ENCODE measurements at regions not wholly inside any gene's neighbourhood (a gene's known extent, or its start where the extent isn't known, plus 50 kb on each side); places are given as distances from the start of the nearest gene placed in this dataset.

DNA sequence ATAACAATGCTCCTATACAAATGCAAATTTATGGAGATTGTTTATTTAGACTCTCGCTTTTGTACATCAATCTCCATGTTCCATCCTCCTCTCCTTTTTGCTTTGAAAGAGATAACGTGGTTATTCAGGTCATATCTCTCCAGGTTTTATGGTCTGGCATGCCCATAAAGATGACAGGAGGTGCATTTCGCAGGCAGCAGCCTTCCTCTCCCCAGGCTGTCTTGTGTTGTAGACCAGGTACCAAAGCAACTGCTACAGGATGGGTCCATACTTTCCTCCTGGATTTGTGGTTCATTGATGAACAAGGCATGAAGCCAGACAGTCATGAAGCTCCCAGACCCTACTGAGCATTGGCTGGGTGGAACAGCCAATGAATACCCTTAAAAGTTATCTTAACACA is 400.2 kb upstream of the NPVF start:
- no peak for DNase-seq (ENCODE audit: low read depth in 3 of 3)

DNA sequence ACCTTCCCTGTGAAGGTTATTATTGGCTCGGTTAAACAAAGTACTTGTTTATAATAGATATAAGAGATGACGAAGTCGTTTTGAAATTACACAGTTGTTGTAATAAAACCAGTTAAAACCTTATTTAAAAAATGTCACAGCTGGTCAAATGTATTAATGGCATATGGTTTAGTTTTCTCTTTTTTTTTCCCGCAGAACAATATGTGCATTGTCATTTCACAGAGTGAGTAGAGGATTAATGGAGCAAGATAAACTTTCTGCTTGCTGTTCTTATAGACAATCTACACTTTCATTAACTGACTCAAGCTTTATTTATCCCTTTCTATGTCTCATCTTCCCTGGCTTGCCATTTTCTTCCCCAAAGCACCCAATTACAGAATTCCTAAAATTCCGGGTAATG is 404.3 kb upstream of the NPVF start:
- DNase-seq (ENCODE audit: low read depth in 3 of 3), result no peak

DNA sequence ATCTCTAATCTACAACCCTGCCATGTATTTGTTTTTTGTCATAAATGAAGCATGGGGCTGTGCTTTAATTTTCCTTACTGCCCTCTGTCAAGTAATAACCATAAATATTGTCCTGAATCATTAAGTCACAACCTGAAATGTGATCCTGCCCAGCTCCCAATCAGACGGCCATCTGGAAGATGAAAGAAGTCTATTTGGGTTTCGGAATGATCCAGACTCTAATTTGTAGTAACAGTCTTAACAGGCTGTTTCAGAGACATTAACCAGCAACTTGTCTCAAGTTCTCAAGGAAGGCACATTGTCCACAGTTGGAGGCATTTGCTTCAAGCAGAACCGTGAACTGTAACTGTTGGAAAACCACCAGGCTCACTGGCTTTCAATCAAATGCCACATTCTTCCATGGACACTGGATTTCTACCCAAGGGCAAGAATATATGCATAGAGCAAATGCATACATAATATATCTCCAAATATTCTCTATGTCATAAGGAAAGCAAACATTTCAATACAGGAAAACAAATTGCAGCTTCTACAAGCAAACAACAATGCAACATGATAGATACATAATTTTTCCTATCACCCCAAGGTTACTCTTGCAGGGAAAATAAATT is 405.2 kb upstream of the NPVF start:
- DNase-seq (ENCODE audit: low read depth in 3 of 3), result no peak

DNA sequence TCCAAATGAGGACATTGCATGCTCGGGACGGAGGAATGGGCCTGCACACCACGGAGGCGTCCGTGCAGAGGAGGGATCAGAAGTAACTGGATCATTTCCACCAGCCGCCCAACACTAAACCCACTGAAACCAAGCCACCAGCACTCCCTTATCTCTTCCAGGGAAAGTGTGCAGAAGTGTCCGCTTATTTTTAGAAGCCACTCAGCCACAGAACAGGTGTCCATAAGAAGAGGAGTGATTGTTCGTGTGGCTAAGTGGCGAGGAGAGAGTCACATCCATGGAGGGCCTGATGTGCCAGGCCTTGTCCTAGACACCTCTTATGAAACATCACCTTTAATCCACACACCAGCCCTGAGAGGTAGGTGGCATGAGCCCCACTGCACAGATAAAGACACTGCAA is 407.9 kb upstream of the NPVF start:
- DNase-seq (ENCODE audit: low read depth in 3 of 3), result no peak

DNA sequence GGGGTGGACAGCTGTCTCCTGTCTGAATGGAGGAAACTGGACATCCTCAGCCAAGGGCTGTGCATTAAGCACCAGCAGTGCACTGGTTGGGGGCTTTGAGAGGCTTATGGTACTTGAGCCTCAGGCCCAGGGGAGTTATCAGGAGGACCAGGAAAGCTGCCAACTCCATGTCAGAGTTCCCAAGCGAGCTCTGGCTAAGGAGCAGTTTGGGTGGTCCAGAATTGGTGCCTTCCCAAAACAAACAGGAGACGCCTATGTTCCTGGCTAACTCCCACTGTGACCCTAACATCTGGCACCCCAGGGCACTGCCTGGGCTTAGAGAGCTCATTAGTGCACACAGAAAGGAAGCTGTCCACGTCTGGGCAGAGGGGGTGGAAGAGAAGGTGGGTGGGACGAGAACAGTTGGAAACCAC is 408.6 kb upstream of the NPVF start:
- DNase-seq (ENCODE audit: low read depth in 3 of 3), result no peak

DNA sequence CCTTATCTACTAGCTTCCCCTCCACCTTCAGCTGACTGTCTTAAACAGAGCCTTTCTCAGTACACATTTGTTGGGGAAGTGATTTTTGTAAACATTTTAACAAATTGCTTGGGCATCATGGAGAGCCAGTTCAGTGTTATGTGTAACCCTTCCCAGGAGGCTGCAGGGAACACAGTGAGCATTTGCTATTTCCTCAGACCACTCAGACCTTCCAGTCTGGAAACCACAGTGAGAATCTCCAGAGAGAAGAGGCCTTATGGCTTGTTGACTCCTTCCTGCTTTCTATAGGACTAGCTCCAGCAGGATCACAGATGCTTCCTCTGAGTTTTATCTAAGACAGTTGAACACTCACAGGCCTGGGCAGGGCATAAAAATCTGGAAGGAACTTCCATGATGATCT is 409.8 kb upstream of the NPVF start:
- no peak for DNase-seq (ENCODE audit: low read depth in 3 of 3)

DNA sequence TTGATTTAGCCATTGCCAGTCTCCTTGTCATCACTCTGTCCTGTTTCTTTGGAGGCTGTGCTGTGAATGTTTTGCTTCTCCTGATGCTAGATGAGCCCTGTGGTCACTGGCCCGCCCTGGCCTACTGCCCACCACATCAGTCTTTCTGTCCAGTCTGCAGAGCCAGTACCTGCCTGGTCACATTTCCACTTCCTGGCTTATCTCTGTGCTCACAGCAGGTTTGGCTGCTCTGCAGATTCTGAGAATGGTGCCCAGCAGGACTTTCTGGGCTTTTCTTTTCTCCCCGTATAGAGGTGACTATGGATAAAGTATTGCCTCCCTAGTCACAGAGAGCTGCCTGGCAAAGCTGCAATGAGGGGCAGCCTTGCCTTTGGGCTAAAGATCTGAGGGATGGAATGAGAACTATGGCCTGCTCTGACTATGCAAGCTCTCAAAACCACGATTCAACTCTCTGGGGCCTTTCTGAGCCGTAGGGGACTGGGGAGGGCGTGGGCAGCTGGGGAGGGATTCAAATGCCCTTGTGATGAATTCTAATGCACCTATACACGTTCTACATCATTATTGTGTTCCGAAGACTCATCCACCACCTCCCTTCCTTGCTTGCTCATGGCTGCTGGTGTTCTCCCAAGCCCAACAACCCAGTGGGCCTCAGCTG is 410.4 kb upstream of the NPVF start:
- DNase-seq (ENCODE audit: low read depth in 3 of 3), result no peak

DNA sequence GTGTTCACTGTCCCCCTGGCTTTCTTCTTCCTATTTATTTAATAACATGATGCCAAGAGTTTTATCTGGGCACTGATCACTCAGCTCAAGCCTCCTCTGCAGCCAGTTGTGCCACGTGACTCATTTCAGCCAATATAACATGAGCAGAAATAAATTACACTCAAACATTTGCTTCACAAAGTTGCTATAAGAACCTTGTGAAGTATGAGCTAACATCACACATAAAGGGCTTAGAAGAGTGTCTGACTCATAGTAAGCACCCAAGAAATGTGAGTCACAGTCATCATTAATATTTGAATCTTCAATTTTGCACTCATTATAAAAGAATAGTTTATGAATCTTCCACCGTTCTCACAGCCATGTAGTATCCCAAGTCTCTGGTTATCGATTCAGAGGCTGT is 414.6 kb upstream of the NPVF start:
- no peak for DNase-seq (ENCODE audit: low read depth in 3 of 3)

DNA sequence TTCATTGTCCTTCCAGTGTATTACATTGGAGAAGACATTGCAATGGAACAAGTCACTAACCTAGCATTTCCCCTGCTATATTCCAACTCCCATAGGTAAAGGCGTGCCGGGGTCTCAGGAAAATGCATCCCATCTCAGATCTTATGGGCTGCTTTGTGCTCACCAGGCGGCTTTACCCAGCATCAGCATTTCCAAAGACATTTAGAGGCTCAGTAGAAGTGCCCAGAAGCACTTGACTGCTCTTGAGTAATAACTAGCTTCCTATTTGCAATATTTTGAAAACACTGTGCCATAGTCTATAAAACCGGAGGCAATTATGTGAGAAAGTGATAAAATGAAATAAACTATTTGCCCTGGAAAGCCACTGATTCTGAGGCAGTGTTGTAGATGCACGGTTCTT is 415.0 kb upstream of the NPVF start:
- DNase-seq (ENCODE audit: low read depth in 3 of 3), result no peak

DNA sequence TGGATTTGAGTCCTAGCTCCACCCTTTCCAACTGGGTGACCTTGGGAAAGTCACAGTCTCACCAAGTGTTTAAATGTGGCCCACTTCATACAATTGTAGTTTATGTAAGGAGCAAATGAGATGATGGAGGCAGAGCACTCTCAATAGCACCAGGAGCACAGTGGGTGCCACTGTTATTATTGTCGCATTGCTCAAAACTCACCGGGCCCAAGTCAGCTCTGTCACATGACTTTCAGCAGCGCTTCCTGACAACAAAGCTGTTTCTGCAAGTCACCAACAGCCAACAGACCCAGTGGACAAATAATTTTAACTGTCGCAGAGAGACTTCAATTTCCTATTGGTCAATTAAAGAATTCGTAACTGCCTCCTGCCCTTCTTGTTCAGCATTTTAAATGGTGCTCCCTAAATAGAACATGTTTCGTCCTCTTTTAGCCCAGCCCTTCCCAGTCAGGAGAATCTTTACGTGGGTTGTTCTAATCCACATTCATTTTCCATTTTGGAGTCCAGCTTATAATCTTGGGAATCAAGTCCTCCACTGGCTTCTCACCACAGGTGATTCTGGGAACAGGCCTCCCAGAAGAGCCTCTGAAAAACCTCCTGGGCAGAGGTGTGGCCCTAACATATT is 415.6 kb upstream of the NPVF start:
- DNase-seq (ENCODE audit: low read depth in 3 of 3), result no peak

DNA sequence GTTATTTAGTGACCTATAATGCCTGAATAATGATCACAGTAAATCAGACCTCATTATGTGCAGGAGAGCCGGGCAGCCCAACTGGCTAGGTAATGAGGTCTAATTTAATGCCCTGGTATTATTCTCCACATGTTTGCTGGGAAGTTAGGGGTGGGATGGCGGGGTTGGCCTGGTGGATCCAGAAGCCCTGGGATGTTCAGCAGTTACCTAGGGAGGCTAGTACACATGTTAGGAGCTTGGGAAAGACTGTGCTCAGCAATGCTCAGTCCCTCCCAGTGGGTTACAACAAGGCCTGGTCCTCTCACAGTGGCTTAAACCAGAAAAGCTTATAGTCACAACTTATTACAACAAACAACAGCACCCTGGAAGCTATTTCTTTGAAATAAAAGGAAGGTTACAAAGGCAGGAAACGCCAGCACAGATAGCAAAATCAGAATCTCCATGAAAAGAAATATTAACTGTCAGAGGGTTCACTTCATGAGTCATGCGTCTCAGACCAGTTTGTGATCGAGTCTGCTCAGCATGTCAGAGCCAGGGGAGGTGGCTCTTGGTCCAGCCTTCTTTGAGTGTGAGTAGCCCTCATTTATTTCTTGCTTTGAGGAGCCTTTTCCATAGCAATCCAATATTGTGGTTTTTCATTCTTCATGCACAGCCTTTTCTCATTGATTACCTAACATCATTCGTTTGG is 418.6 kb upstream of the NPVF start:
- DNase-seq (ENCODE audit: low read depth in 3 of 3), result no peak

DNA sequence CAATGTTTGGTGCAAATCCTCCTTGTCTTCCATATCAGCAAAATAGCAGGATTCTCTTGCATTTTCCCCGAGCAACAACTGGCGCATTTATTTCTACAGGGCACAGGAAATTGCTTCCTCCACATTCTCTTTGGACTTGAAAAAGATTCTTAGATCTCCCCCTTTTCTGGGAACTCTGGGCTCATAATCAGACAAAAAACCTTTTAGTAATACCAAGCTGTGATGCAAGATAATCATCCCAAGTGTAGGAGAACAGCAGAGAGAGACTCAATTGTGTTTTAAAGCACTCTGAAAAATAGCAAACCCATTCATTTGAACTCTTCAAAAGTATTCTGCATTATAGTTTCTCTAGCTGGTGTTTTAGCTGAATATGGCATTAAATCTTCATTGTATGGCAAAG is 419.6 kb upstream of the NPVF start:
- DNase-seq (ENCODE audit: low read depth in 3 of 3), result no peak

DNA sequence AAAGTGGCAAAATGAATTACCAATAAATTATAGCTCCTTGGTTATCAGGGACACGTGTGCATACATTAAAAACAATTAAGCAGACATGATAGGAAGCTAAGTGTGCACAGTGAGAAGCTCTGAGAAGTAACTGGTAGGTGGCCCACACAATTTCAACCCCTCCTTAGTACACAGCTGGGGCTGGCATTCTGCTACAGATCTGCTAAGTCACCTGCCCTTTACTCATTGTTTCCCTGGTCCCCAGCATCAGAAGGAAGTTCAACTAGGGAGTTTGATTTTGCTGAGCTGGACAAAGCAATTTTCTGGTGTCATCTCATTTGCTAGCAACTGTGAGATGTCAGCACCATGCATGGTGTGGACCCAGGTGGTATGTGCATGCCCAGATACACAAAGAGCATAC is 424.1 kb upstream of the NPVF start:
- DNase-seq (ENCODE audit: low read depth in 3 of 3), result no peak

DNA sequence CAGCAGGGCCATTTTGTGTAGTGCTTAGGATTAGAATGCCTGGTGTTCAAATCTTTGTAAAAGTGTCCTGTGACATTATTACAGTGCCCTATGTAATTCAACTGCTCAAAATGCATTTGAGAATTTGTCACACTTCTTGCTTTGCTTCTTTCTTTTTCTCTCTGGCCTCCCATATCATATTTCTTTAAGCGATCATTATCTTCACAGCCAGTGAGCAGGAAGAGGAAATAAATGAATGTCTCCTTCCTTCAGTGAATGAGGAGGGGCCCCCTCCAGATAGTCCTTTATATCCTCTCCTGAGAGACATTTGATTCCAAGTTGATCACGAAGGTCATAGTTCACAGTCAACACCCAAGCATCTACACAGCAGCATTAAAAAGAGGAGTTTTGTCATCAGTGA is 425.1 kb upstream of the NPVF start:
- no peak for DNase-seq (ENCODE audit: low read depth in 3 of 3)

DNA sequence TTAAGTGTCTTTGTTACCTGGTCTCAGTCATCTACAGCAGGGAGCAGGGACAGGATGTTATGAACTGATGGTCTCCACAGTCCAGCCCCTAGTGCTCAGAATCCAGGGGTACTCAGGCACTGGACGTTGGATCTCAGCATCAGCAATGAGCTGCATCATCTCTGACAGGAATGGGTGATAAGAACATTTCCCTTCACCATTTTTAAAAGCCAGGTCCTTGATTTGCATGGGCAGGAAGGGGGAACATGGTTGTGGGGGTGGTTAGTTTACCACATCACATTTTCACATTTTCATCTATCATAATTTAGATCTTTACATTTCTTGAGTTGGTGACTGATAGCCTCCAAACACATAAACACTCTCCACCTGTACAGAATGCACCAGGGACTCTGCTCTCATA is 427.8 kb upstream of the NPVF start:
- DNase-seq (ENCODE audit: low read depth in 3 of 3), result no peak

DNA sequence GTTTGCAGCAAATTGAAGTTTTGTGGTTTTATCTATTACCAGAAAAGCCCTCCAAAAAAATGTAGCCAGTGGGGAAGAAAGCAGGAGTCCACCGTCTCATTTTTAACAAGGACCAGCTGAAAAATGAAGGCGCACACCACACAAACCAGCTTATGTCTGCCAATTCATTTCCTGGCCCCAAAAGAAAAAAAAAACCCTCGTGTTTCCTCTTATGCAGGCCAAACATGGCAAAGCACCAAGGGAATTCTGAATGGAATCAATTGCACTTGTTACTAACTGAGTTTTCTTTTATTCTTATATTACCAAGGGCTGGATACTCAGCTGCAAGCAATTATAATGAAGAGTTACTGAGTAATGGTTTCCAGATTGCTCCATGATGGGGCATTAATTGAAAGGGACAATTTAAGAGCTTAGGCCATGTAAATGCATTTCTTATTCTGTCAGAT is 428.3 kb upstream of the NPVF start:
- no peak for DNase-seq (ENCODE audit: low read depth in 3 of 3)

DNA sequence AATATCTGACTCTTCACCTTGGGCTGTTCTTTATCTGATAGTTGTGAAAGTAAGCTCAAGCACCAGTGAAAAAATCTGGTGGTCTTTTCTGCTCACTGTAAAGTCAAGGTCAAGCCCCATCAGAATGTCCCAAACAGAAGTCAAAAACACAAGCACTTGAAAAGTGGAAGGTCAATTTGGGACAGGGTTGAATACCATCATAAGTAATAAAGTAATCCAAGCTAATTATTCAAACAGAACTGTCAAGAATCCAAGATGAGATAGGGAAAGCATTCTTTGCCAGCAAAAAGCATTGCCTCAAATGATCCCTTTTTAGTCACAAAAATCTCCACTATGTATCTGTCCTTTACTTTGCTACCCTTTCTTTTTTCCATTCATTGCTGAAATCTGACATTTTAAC is 430.1 kb upstream of the NPVF start:
- no peak for DNase-seq (ENCODE audit: low read depth in 3 of 3)

DNA sequence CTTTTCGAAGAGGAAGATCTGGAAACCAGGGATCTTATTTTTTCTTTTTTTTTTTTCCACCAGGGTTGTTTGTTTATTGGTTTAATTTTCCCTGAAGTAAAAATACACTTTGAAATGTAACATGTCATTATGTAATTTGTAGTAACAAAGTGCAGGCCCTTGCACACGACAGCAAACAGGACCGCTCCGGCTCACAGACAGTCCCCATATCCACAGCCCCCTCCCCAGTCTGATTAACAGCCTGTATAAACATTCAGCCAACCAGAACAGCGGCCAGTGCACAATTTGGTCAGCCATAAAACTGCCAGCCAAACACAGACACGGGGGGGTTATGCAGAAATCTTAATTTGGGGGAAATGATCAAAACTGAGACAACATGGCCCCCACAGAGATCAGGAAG is 431.6 kb upstream of the NPVF start:
- DNase-seq (ENCODE audit: low read depth in 3 of 3), result no peak

DNA sequence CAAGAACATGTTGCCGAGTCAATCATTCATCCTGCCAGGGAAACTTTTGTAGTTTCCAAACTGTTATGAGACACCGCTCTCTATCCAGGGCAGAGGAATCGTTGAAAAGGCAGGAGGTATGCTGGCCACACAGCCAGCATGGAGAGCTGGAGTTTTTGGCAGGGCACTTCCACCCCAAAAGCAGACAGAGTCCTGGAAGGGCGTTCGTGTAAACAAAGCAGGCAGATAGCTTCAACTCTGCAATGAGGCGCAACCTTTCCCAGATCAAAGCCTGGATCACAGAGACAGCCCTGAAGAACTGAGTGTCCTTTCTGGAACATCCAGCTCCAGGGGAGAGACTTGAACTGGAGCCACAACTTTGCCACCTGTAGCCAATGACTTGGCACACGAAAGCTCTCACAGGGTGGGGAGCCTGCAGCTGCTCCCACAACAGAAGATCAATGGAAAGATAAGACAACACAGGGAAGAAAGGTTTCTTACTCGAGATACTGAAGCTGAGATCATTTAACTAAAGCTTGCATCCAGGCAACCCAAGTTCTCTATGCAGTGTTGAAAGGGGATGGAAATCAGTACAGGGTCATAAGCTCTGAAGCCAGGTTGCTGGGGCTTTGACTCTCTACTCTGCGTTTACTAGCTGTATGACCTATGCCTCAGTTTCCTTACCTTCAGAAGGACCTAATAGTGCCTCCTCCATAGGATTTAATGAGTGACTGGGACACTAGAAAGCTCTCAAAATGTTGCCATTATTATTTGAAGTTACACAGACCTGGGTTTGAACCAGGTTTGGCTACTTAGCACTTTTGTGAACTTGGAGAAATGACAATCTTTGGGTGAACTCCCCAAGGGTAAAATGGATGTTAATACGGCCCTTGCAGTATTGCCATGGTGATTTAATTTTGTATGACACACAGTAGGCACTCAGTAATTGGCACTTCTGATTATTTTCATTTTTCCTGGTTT is 434.8 kb upstream of the NPVF start:
- no peak for DNase-seq (ENCODE audit: low read depth in 3 of 3)

DNA sequence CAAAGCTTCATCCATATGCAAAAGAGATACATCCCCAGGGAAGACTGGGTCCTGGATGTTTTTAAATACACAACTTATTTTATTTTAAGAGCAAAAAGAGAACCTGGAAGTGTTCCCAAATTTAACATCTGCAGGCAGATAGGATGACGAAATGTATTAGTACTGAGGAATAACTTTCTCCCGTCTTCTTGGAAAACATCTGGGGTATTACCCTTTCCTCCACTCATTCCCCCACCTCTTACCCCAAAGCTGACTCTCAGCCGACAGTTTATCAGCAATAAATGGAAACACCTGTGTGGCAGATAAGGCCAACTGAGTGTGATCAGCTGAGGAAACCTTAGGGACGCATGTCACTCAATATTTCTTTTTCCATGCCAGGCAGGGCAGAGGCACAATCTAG is 435.6 kb upstream of the NPVF start:
- no peak for DNase-seq (ENCODE audit: low read depth in 3 of 3)

DNA sequence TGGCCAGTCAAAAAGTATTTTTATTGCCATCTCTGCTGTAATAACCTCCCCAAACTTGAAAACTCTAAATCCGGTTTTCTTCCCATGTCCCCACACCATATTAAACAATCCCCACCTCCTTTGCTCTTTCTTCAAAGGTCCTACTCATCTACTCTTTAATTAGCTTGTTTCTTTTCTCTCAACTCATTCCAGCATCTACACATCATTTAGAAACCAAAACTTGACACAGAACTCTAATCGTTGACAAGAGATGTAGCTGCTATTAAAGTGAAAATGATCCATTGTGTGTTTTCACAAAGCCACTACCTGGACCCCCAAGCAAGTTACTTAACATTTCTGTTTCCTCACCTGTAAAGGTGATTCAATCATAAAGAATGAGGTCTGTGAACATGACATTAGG is 436.3 kb upstream of the NPVF start:
- DNase-seq (ENCODE audit: low read depth in 3 of 3), result no peak

DNA sequence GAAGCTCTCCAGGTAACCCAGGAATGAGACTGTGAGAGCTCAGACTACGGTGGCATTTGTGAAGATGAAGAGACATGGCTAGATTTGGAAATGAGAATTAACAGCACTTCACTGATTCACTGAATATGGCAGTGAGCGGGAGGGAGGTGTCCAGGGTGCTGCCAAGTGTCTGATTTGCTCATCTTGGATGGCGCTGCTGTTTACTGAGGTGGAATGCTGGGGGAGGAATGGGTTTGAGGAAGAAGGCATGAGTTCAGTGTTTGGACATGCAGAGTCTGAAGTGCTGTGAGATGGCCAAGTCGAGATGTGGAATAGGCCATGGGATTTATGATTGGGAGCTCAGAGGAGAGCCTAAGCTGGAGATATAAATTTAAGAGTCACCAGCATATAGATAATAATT is 437.1 kb upstream of the NPVF start:
- no peak for DNase-seq (ENCODE audit: low read depth in 3 of 3)
